ENCODE measurements at regions not wholly inside any gene's neighbourhood (a gene's known extent, or its start where the extent isn't known, plus 50 kb on each side); places are given as distances from the start of the nearest gene placed in this dataset.
"Not testable (repeated sequence)": the region's sequence is repeated elsewhere in the genome, so short reads cannot be mapped to it uniquely, and the experiment has no call there.

GRCh38 chr15:22177965-22178364, 97.6 kb downstream of the OR4M2 start:
- TF ChIP-seq CTCF (tag by site-specific recombination; IDR thresholded peaks at IDR 0.05); MZF1 (tag by site-specific recombination; IDR thresholded peaks at IDR 0.05; ENCODE audit: borderline replicate concordance); ZNF10 (tag by site-specific recombination; IDR thresholded peaks at IDR 0.05); ZNF132 (tag by site-specific recombination; IDR thresholded peaks at IDR 0.05; ENCODE audit: borderline replicate concordance); SP2 (tag by site-specific recombination; IDR thresholded peaks at IDR 0.05); ZNF776 (tag by site-specific recombination; IDR thresholded peaks at IDR 0.05; ENCODE audit: borderline replicate concordance); ZNF555 (tag by site-specific recombination; conservative IDR thresholded peaks at IDR 0.05); ZNF670 (tag by site-specific recombination; IDR thresholded peaks at IDR 0.05; ENCODE audit: low read depth); TCF7L2 (IDR thresholded peaks at IDR 0.05; ENCODE audit: borderline replicate concordance, low read depth, low read length); KLF8 (tag by site-specific recombination; IDR thresholded peaks at IDR 0.05); ZNF398 (tag by site-specific recombination; IDR thresholded peaks at IDR 0.05): not testable (repeated sequence)
